HepG2 (cell line): ENCODE measurements at regions not wholly inside any gene's neighbourhood (a gene's known extent, or its start where the extent isn't known, plus 50 kb on each side); places are given as distances from the start of the nearest gene placed in this dataset.

Source experiments
- ELF1 ChIP-seq: sonication (generic); formaldehyde crosslinking; IDR thresholded peaks from 2 replicates; pipeline ENCODE4 v1.4.0; 2020; ENCODE audit warnings: missing genetic modification reagents
- EZH2 ChIP-seq: conservative IDR thresholded peaks from 2 replicates; pipeline ENCODE4 v1.6.1; 2012; ENCODE audit warnings: mild to moderate bottlenecking, low read depth, low read length, moderate library complexity
- HCFC1 ChIP-seq: fragments of 150-350 bp; IDR thresholded peaks from 2 replicates; pipeline ENCODE4 v1.6.1; 2014; ENCODE audit warnings: low read depth, low read length
- POLR2AphosphoS2 ChIP-seq: IDR thresholded peaks from 2 replicates; pipeline ENCODE4 v1.6.1; 2011; ENCODE audit warnings: low read depth, low read length, improper control_type of control experiment

DNA sequence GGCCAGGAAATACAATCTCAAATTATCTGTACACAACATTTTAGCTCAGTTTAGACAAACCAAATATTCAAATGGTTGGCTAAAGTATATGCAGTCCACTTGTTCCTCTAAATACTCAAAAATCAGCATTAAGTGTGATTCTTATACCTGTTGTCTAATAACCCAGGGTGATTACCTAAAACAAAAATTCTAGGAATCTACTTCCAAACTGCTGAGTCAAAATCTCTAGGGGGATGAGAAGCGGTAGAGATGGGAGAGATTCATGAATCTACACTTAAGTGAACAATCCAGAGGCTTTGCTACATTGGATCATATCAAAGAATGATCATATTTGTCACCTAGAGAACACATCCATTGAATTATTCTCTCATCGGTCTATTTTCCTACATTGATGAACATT, 420.9 kb upstream of the PKDCC start:
- no peak for TF ChIP-seq EZH2
- TF ChIP-seq HCFC1, result no peak
- TF ChIP-seq POLR2AphosphoS2, result no peak
- TF ChIP-seq ELF1 (CRISPR knock-in tag), result no peak
